K562 (cell line): ENCODE measurements at regions not wholly inside any gene's neighbourhood (a gene's known extent, or its start where the extent isn't known, plus 50 kb on each side); places are given as distances from the start of the nearest gene placed in this dataset.
"Not testable (repeated sequence)": the region's sequence is repeated elsewhere in the genome, so short reads cannot be mapped to it uniquely, and the experiment has no call there.

ENCODE experiments used
- ATAC-seq: fragments of 200-7000 bp; cut with Tn5 transposase; 3 replicates; pipeline ENCODE4 v1.9.1; 2020; ENCODE audit warnings: moderate library complexity
- BruUV-seq: library from RNA; stranded (reverse); fragments of 400-500 nt; replicated peaks from 2 replicates; lab custom pipeline; 2021; lab: Mats Ljungman, UMichigan
- CTCF ChIA-PET: fragments of 300-600 bp; formaldehyde crosslinking; extraction: SDS; loops from one replicate; lab custom pipeline; 2021; ENCODE audit warnings: low intra/inter-chr PET ratio; lab: Yijun Ruan, JAX
- POLR2A ChIA-PET: fragments of 300-600, 350-650 bp; sonication (Branson Sonifier 250); formaldehyde crosslinking; extraction: SDS; loops from one replicate; lab custom pipeline; 2021; ENCODE audit warnings: antibody characterized with exemption, inconsistent platforms; lab: Yijun Ruan, JAX
- DNase-seq, 4 experiments: peaks; one replicate each; pipeline versions ENCODE4 v3.0.0 to v3.0.0-alpha.2; 2011 to 2018; ENCODE audit warnings: low spot score in 3 of 4, mixed read lengths in 3 of 4; ENCODE audit errors: extremely low read depth in 1 of 4
- FAIRE-seq: peaks from 2 replicates; lab custom pipeline; 2011; peaks lifted over from hg19 to GRCh38; lab: Jason Lieb, UNC
- H2AFZ ChIP-seq: 2 replicates; pipeline ENCODE4 v1.6.0; 2011; ENCODE audit warnings: low read depth, low read length, control low read depth, inconsistent platforms
- H3K27ac ChIP-seq: fragments of 200-600 bp; 3 replicates; pipeline ENCODE4 v1.8.0; 2011; ENCODE audit warnings: low read depth, mild to moderate bottlenecking, control low read depth, inconsistent platforms, low read length, moderate library complexity, mixed read lengths; ENCODE audit errors: extremely low read depth
- H3K27me3 ChIP-seq, 2 experiments: fragments of 300-600 bp in 1 of 2; 2 replicates in 1 of 2; 3 replicates in 1 of 2; pipeline versions ENCODE4 v1.6.0 to v1.8.0; 2011; ENCODE audit warnings: inconsistent platforms in 2 of 2, low read length in 2 of 2, mild to moderate bottlenecking in 1 of 2, mixed read lengths in 1 of 2, moderate library complexity in 1 of 2; ENCODE audit not compliant: control insufficient read depth in 2 of 2, insufficient read depth in 2 of 2
- H3K36me3 ChIP-seq: fragments of 300-600 bp; 3 replicates; pipeline ENCODE4 v1.8.0; 2011; ENCODE audit warnings: mild to moderate bottlenecking, low read length, inconsistent platforms; ENCODE audit not compliant: control insufficient read depth, insufficient read depth
- H3K4me1 ChIP-seq, 2 experiments: fragments of 200-600 bp in 1 of 2; replicated peaks in 1 of 2; 2 replicates in 1 of 2; 3 replicates in 1 of 2; pipeline versions ENCODE4 v1.5.1 to v1.8.0; 2011; ENCODE audit warnings: inconsistent platforms in 2 of 2, low read length in 2 of 2, mild to moderate bottlenecking in 1 of 2, mixed read lengths in 1 of 2, moderate library complexity in 1 of 2; ENCODE audit not compliant: control insufficient read depth in 2 of 2, insufficient read depth in 2 of 2
- H3K4me2 ChIP-seq: 2 replicates; pipeline ENCODE4 v1.6.1; 2011; ENCODE audit warnings: low read length, control low read depth, inconsistent platforms, mixed read lengths; ENCODE audit not compliant: insufficient read depth
- H3K4me3 ChIP-seq: fragments of 200-600 bp; sonication (generic), shearing (Covaris generic); 2 replicates; pipeline ENCODE4 v1.5.1; 2016; ENCODE audit warnings: control low read depth, inconsistent platforms
- H3K79me2 ChIP-seq: fragments of 200-600 bp; 3 replicates; pipeline ENCODE4 v1.8.0; 2011; ENCODE audit warnings: low read length, inconsistent platforms; ENCODE audit not compliant: control insufficient read depth, insufficient read depth
- H3K9ac ChIP-seq, 2 experiments: 2 replicates each; pipeline versions ENCODE4 v1.6.0 to v1.6.1; 2011; ENCODE audit warnings: low read depth in 2 of 2, low read length in 2 of 2, control low read depth in 1 of 2, inconsistent platforms in 1 of 2, mild to moderate bottlenecking in 1 of 2, mixed read lengths in 1 of 2; ENCODE audit not compliant: insufficient read depth in 1 of 2
- H3K9me1 ChIP-seq: one replicate; pipeline ENCODE4 v1.6.0; 2011; ENCODE audit warnings: inconsistent platforms, mild to moderate bottlenecking, low read length, moderate library complexity; ENCODE audit not compliant: control insufficient read depth, insufficient read depth
- H3K9me3 ChIP-seq: replicated peaks from 2 replicates; pipeline ENCODE4 v1.5.1; 2011; ENCODE audit warnings: low read depth, low read length, inconsistent platforms; ENCODE audit not compliant: control insufficient read depth, insufficient read depth
- H4K20me1 ChIP-seq: replicated peaks from 2 replicates; pipeline ENCODE4 v1.6.1; 2011; ENCODE audit warnings: low read length, inconsistent platforms, mixed read lengths; ENCODE audit not compliant: control insufficient read depth, insufficient read depth
- BRD4 ChIP-seq: fragments of 200-600 bp; sonication (generic); IDR thresholded peaks from 2 replicates; pipeline ENCODE4 v1.6.1; 2017; ENCODE audit warnings: inconsistent platforms
- CCNT2 ChIP-seq: IDR thresholded peaks from 2 replicates; pipeline ENCODE4 v1.6.1; 2011; ENCODE audit warnings: borderline replicate concordance, low read depth, mild to moderate bottlenecking, moderate library complexity, mixed read lengths, low read length; ENCODE audit not compliant: insufficient read length; ENCODE audit errors: extremely low read depth
- KLF16 ChIP-seq: IDR thresholded peaks from 2 replicates; pipeline ENCODE4 v1.6.1; 2016; ENCODE audit warnings: antibody characterized with exemption
- WGBS: fragments of 100-300 bp; shearing (Covaris generic); methylation state at CpG from one replicate; pipeline ENCODE4 v1.1.6; 2016; ENCODE audit warnings: low coverage, mixed read lengths; ENCODE audit not compliant: insufficient coverage; ENCODE audit errors: missing lambda C conversion rate; 5-methylcytosine and 5-hydroxymethylcytosine counted together
- in situ Hi-C: fragments of 300-500 bp; cut with MboI; formaldehyde crosslinking; loops from 4 replicates; pipeline ENCODE4 v1.15.0; 2018; ENCODE audit warnings: inconsistent platforms, mixed read lengths
- intact Hi-C: fragments of 100-400 bp; cut with micrococcal nuclease; formaldehyde crosslinking; loops from 2 replicates; pipeline ENCODE4 v1.14.2; 2022

GRCh38 chr5:25407365-25407764, 762.6 kb upstream of the CDH10 start:
- H3K4me2 ChIP-seq, H3K79me2 ChIP-seq, H3K4me1 ChIP-seq, H3K9me3 ChIP-seq, DNase-seq, CTCF ChIA-PET, H3K27me3 ChIP-seq, in situ Hi-C loops, intact Hi-C loops, POLR2A ChIA-PET, H3K4me3 ChIP-seq, H3K36me3 ChIP-seq, H2AFZ ChIP-seq, ATAC-seq, FAIRE-seq, BruUV-seq, H4K20me1 ChIP-seq, H3K27ac ChIP-seq, H3K9ac ChIP-seq, H3K9me1 ChIP-seq: not testable (repeated sequence)
- 3% methylated on average over 2 of the region's 6 CpGs for WGBS

- no peak for ATAC-seq
- POLR2A ChIA-PET: no interaction called here
- WGBS: 0% methylated on average over 1 of the region's 1 CpG
These were observed 761.1 kb upstream of the CDH10 start for GRCh38 chr5:25405850-25406249.

More at GRCh38 chr5:25405850-25406249, 761.1 kb upstream of the CDH10 start:
- Histone ChIP-seq H3K4me1 (no peaks in the 10 kb centered on the region), H3K79me2 (no peaks in the 10 kb centered on the region), H3K9ac (no peak overlapping the region), H3K27me3 (no peaks in the 10 kb centered on the region), H3K27ac (no peak overlapping the region), H3K9me3 (no peaks in the 10 kb centered on the region), H3K36me3 (no peaks in the 10 kb centered on the region), H3K4me2 (no peak overlapping the region), H2AFZ (no peak overlapping the region), H4K20me1 (no peaks in the 10 kb centered on the region), H3K4me3 (no peak overlapping the region), H3K9me1 (no peaks in the 10 kb centered on the region)
- CTCF ChIA-PET: no interaction called here
- no peak for DNase-seq
- BruUV-seq: no TSS peak
- intact Hi-C loops: no loop called here
- in situ Hi-C loops: no loop called here
- FAIRE-seq: no peak
- TF ChIP-seq BRD4: no peak
- TF ChIP-seq KLF16: no peak
- no peak for TF ChIP-seq CCNT2
